NCI-H187 treated with DMSO at 0.1 percent for 48 hours (cell line): ENCODE measurements at regions not wholly inside any gene's neighbourhood (a gene's known extent, or its start where the extent isn't known, plus 50 kb on each side); places are given as distances from the start of the nearest gene placed in this dataset.

ENCODE experiments used
- DNase-seq: peaks from one replicate; lab custom pipeline; 2025; lab: John Stamatoyannopoulos, UW

DNA sequence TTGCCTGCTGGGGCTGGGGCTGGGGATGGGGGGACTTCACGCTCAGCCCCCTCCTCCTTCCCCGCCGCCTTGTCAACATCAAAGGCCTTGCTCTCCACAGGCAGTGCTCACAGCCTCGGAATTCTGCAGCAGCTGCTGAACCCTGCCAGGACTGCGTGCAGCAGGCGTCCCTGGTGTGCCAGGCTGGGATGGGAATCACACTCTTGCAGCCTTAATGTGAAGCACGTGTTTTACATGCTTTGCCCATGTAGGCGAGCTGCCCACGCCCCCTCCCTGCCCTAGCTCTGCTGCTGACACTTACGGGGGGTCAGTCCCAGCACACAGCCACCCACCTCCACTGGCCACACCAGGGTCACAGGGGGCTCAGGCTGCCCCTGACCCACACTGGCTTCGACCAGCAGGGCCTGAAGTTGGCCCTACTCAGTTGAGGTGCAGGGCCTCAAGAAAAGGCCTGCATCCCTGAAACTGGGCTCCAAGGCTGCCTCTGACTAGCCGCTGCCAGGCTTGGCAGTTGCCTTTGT is 276.2 kb upstream of the RTL1 start:
- no peak for DNase-seq

DNA sequence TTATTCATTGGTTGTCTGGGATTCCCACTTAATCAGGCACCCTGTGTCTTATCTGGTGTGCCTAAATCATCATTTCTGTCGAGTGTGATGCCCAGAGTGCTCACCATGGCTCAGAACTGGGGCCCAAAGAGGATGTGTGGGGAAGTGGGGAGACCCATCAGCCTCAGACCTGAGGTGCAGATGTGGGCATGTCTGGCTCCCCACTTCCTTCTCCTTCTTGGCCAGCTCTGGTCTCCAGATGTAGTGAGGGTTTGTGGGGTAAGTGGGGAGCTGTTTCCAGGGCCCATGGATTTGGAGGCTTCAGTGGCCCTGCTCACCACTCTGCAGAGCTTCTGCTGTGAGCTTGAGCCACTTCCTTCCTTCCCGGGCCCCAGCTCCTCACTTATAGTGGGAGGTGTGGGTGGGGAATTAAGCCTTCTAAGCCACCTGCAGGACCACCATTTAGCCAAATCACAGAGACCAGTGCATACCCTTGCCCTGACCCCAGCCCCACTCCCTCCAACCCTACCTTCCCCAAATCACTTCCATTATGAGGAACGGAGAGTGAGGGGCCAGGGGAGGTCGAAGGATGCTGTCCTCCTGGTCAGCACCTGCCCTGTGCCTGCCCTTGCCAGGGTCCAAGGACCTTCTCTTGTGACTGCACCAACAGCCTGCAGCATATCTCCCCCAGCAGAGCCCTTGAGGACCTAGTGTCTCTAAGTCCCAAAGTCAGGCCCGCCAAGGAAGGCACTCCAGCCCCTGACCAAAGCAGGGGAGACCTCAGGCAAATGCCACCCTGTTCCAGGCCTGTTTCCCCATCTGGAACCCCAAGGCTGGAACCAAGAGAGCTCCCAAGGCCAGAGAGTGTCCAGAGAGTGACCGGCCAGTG is 278.2 kb upstream of the RTL1 start:
- DNase-seq, result no peak

DNA sequence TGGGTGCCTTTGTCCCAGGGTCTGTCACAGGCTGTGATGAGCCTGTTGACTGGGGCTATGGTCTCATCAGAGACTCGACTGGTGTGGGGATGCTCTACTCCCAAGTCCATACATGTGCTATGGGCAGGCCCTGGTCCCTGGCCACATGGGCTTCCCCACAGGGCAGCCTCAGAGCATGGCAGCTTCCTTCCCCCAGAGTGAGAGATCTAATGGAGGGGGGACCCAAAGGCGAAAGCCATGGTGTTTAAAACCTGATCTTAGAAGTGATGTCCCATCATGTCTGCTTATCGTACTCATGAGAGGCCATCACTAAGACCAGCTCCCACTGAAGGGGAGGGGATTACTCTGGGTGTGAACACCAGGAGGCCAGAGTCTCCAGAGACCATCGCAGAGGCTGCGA is 279.0 kb upstream of the RTL1 start:
- no peak for DNase-seq

DNA sequence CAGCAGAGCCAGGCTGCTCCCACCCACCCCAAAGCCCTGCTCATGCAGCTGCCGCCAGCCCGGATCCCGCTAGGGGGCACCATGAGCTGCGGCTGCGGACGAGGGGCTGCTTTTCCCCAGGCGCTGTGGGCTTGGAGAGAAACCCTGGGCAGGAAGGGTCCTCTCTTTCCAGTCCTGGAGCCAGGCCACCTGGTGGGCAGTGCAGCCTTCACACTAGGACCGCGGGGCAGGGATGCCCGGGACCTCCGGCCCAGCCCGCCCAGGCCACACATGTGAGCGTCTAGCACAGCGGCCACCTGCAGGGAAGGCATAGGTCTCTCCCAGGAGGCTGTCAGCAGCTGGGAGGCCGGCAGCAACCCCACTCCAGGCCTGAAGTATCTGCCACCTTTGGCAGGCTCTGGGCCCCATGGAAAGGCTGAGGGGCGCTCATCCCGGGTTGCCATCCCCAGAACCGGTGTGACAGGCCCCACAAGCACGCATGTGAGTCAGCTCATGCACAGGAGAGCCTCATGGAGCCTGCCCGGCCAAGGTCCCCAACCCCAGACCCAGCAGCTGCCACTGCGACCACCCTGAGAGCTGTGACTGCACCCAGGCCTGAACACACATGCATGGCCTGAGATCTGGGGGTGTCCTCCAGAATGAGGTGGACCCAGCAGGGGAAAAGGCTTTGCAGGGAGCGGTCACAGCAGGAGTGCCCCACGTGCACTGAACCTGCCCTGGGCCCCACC is 280.0 kb upstream of the RTL1 start:
- DNase-seq, result no peak

DNA sequence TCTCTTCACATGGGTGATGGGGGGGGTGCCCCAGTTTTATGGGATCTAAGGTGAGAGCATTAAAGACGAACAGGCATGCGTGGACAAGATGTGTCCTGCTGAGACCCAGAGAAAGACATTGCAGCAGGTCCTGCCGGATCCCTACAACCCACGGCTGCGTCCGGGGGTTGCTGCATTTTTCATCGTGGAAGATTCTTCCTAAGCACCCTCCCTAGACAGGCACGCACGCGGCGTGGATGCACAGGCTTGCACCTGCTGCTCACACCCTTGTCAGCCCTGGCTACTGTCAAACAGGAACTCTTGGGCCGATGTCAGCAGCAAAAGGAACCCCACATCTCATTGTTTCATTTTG is 280.6 kb upstream of the RTL1 start:
- no peak for DNase-seq

DNA sequence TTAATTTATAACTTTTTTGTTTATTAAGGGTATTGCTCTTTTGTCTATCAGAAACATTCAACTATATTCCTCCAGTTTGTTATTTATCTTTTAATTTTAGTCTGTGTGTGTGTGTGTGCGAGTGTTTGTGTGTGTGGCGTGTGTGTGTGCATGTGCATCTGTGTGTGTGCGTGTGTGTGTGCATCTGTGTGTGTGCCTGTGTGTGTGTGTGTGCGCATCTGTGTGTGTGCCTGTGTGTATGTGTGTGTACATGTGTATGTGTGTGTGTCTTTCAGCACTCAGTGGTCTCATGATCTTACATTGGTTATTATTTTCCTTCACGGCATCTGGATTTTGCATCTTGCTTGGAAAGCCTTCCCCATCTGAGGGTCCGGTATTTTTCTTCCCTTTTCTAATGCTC is 281.1 kb upstream of the RTL1 start:
- no peak for DNase-seq

DNA sequence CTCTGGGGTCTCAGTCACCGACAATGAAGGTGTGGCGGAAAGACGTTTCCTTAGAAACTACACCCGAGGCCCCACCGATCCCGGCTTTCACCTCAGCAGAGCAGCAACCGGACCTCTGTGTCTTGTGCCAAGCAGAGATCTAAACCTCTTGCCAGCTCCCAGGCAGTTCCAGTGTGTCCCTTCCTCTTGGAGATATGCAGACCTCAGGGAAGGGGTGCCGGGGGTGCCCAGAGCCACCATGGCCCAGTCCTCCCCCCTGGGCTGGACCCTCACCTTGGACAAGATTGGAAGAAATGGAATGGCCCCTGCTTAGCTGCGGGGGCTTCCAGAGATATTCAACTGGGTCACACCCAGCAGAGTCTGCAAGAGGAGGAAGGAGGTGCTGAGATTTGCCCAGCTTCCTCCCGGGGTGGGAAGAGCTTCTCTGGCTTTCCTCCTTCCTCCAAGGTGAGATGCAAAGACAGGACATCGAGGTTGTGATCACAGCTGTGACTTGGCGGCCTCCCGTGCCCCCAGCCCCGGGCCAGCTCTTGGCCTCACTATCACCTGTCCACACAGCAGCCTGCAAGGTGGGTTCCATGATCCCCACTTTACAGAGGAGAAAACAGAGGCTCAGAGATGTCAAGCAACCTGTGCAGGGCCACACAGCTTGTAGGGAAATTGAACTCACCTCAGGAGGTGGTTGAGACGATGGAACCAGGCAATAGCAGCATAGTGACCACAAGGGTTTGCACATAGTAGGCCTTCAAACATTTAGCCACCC is 281.7 kb upstream of the RTL1 start:
- DNase-seq, result no peak

DNA sequence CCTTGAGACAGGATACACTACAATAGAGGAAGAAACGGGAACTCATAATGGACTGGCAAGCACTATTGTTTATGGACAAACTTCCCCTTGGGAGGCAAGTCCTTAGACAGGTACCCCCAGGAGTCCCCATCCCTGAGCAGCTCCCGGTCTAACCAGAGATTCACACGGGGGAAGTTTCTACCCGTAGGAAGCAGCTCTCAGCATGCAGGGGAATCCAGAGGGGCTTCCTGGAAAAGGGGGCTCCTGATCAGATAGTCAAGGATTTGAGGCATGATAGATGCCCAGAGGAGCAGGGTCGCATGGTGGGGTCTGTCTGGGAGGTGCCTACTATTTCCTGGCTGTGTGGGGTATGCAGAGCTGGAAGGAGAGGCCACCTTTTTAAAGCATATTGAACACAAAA is 282.4 kb upstream of the RTL1 start:
- DNase-seq, result no peak

DNA sequence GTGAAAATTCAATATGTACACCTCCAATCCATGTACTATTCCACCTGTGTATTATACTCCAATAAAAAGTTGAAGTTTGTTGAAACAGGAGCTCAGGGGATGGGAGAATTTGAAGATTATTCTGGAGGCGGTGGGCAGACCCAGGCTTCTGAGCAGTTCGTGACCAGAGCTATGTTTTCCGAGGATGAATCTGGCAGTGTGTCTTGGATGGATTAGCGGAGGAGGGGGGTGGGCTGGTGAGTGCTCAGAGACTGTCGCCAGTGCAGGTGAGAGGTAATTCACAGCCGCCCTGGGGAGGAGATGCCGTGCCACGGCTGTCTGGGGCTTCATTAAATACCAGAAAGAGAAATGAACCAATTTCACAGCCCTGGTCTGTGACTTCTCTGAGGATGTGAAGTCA is 283.0 kb upstream of the RTL1 start:
- no peak for DNase-seq

DNA sequence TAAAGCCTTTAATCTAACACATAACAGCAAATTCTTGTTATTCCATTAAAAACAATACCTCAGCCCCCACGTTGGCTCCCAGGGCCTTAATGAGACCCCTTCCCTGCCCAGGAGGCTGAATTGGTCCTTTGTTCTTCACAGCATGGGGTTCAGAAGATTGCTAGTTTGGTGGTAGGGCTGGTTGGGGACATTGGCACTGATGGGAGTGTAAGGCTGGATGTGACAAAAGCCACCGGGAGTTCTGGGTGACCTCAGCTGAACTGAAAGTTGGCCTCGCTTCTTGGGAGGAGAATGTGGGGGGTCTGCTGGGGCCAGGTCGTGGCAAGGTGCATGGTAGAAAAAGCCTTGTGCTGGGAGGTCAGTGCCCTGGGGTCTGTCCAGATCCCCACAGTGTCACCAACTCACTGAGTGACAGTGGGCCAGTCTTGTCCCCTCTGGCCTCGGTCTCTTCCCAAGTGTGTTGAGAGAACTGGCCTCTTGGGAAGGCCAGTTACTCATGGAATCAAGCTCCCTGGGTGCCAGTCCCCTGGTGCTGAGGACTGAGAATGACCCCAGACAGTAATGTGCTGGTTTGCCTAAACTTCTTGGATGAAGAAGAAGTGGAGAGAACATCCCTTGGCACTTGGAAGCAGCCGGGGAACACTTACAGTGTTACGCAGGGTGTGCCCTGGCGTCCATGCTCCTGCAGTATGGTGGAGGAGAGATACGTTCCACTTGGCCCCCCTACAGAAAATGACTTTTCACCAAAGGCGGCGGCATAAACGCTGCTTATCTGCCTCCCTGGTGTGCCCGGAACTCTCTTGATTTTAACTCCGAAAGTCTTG is 283.7 kb upstream of the RTL1 start:
- DNase-seq, result no peak

DNA sequence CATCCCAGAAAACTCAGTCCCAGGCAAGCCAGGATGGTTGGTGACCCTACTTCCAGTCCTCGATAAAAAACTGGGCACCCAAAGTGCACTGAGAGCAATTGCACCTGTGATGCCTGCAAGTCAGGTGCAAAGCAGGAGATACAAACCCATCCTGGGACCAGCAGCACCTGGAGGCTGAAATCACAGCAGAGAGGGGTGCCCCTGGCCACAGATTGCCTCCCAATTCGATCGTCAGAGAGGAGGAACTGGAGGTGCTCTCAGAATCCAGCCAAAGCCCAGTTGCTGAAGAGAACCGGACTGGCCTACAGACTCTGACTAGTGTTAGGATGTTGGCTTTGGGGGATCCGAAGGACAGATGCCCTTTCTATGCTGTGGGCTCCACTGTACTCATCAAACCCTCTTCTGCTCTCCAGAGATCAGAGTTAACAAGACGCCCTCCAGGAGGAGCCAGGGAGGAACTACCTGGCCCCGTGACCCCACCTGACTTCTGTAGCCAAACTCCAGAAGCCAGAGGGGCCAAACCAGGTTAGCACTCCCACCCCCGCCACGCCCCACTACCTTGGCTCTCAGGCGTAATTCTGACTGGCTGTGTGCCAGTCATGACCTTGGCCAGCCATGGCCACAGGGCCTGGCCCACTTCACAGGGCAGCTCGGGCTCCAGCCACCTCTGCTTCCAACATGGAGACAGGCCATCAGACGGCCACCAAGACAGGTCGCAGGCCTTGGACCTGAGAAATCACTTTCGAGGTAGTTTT is 284.5 kb upstream of the RTL1 start:
- DNase-seq, result no peak

DNA sequence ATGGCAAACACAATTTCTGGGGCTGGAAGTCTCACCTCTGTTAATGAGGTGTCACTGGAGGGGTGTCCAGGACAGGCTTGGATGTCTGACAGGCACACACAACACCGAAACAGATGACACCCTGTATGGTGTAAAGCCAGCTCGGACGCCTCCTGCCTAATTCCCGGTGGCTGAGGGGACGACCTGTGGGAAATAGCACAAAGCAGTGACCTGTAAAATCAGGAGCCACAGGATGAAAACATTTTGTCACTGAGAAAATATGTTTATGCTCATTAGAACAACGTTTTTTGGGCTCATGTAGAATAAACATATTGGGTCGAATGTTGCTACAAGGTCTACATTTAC is 285.0 kb upstream of the RTL1 start:
- no peak for DNase-seq

DNA sequence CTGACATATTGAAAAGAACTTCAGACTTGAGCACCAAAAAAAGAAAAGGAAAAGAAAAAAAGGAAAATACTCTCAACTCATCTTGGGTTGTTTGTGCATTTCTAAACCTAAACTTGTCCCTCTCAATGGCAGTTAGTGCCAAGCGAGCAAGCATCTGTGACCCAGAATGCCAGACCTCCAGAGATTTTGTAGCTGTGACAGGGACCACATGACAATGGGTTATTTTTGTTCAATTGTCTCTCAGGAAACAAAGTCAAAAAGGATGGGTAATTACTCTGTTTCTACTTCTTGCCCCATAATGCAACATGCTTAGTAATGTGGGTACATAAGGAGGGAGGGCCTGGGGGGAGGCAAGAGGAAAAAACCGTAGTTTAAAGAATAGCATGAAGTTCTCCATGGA is 285.7 kb upstream of the RTL1 start:
- no peak for DNase-seq

DNA sequence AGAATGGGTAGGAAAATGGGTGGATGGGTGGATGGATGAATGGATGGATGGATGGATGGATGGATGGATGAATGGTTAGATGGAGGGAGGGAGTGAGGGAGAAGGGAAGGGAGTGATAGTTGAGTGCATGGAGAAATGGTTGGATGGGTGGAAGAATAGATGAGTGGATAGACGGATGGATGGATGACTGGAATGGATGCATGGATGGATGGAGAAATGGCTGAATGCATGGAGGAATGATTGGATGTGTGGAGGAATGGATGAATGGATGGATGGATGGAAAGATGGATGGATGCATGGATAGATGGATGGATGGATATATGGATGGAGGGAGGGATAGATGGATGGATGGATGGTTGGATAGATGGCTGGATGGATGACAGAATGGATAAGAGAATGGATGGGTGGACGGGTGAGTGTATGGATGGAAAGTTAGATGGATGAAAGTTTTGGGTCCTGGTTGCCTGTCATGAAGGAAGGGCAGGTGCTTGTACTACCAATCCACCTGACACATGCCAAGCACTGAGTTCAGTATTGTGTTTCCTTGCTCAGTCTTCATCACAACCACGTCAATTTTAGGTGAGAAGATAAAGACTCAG is 286.5 kb upstream of the RTL1 start:
- DNase-seq, result no peak

DNA sequence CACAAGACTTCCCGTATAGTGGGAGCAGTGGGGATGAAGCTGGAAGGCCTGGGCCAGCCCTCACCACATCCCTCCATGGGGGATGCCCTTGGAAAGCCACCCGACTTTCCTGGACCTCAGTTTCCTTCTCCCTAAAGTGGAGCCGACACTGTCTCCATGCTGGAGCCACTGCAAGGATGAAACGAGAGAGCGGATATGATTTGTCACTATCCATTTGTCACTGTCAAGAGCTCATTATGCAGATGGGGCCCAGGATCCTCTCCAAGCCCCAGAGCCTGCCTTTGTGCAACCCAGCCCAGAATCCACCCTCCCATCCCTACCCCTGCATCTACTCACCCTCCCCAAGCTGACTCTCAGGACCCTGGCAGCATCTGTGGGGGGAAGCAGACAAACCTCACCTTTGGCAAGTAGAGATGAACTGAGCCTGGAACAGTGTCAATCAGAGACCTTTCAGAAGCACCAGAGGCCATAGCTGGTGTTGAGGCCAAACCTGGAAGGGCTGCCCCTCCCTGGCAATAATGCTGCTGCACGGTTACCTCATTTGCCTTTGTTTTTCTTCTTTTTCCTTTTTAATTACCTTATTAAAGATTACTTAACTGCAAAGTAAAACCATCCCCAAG is 287.7 kb upstream of the RTL1 start:
- DNase-seq, result no peak

DNA sequence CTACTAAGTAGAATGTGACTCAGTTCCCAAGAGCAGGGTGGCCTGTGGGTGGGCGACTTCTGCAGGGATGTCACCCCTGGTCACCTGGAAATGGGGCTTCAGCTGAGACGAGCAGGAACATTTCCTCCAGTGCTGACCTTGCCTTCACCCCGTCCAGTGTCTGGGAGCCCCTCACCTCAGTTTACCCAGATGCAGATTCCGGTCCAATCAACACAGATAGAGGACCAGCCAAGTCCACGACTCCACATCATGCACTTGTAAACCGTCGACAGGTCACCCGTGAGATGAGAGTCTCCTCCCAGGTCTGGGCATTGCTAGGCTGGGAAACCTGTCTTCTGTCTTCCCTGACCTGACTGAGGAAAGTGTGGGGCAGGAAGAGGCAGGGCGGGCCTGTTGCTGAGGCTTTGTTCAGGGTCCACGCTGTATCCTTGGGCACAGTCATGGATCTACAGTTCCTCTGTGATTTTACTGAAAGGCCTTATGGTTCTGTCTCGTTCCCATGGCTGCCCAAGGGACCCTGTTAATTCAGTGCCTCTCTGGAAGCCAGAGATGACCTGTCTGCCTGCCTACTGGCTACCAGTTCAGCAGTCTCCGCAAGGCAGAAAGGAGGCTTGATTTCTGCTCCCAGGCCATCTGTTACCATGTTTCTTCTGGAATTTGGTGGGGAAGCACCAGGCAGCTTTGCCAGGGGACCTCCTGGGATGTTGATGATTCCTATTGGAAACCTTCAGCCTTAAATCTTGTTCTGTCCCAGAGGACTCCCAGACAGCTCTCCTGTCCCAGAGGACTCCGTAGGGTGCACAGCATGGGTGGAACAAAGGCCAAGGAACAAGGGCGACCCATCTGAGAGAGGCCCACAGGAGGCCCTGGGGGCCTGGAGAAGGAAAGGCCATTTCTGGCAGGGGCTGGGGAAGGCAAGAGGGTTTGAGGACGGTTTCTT is 288.5 kb upstream of the RTL1 start:
- DNase-seq, result no peak

DNA sequence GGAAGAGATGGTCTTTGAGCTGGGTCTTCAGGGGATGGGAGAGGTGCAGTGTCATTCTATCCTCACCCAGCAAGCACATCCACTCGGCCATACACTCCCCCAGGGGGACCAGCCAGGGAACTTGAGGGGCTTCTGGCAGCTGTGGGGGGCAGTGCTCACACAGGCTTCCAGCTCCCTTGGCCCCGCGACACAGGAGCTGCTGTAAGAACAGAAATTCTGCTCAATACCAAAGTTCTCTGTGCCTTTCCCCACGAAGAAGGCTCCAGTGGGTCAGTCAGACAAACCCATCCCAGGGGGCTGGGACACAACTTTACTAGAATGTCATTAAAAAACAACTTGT is 289.1 kb upstream of the RTL1 start:
- DNase-seq, result no peak

DNA sequence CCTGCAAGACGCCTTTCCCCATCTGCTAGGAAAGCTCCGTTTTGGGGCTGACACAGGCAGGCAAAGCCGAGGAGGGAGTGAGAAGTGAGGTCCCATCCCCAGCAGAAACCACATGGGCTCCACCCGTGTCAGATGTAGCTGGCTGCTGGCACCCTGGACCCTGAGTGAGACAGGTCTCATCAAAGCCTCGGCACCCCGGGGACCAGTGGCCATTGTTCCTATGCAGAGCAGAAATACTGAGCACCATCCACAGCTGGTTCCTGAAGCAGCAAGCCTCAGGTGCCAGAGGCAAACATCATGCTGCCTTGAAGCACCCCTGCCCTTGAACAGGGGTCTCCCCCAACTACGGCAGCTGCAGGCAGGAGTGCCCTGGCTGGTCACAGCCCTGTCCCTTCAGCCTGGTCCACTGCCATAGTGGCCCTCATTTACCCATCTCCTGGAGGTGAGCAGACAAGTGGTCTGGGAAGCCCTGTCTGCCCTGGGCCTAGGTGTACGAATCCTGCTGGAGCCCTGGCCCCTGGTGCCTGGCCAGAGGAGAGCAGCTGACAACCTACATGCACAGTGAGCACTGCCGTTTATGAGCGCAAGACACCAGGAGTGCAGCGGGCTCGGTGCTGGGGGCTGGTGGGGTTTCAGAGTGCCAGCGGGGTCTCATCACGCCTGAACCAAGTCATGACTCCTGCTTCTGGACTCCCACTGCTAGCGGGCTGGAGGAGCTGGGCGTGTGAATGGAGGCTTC is 289.8 kb upstream of the RTL1 start:
- DNase-seq, result no peak
